ENCODE measurements at regions not wholly inside any gene's neighbourhood (a gene's known extent, or its start where the extent isn't known, plus 50 kb on each side); places are given as distances from the start of the nearest gene placed in this dataset.
"Not testable (repeated sequence)": the region's sequence is repeated elsewhere in the genome, so short reads cannot be mapped to it uniquely, and the experiment has no call there.

DNA sequence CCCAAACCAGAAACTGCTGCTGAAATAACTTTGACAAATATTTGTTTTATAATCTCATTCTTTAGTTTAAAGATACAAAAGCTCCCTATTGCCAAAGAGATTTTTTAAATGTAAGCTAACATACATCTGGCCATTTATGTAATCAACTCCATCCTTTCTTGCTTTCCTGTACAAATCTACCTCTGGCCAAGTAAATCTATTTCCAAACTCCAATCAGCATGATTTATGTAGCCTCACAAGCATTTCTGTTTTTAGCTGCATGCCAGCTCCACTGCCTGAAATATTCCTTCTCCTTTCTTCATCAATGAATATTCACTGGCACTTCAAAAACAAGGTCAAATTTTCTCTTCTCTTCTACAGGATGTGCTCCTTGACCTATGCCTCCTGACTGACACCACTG lies 80.0 kb downstream of the SHOX2 start:
- intact Hi-C loops (cut with DNase I), result no loop called here
- Histone ChIP-seq H3K9me3 (peaks cover 0 to 4% (median 0%) of the 10 kb centered on the region in 4 donors), H3K27ac (replicated peaks in 1 of 4) (no peak overlapping the region), H3K36me3 (no peaks in the 10 kb centered on the region), H3K27me3 (no peaks in the 10 kb centered on the region), H3K4me1 (no peaks in the 10 kb centered on the region), H3K4me3 (no peak overlapping the region)
- DNase-seq (ENCODE audit: extremely low spot score), result no peak
- no peak for TF ChIP-seq POLR2AphosphoS5 (IDR thresholded peaks at IDR 0.05)
- no peak for TF ChIP-seq CTCF (IDR thresholded peaks at IDR 0.05)
- no peak for TF ChIP-seq POLR2A (IDR thresholded peaks at IDR 0.05; ENCODE audit: low read depth)
- no peak for TF ChIP-seq EP300 (IDR thresholded peaks at IDR 0.05)

DNA sequence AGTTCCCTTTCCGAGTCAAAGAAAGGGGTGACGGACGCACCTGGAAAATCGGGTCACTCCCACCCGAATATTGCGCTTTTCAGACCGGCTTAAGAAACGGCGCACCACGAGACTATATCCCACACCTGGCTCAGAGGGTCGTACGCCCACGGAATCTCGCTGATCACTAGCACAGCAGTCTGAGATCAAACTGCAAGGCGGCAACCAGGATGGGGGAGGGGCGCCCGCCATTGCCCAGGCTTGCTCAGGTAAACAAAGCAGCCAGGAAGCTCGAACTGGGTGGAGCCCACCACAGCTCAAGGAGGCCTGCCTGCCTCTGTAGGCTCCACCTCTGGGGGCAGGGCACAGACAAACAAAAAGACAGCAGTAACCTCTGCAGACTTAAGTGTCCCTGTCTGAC lies 86.3 kb downstream of the SHOX2 start:
- H3K27me3 ChIP-seq; intact Hi-C loops (cut with DNase I); DNase-seq (ENCODE audit: extremely low spot score); H3K4me3 ChIP-seq; H3K36me3 ChIP-seq; H3K27ac ChIP-seq (replicated peaks in 1 of 4); H3K4me1 ChIP-seq: not testable (repeated sequence)
- H3K9me3 ChIP-seq, result peaks cover 0 to 13% (median 11%) of the 10 kb centered on the region in 4 donors
- no CpG with 5 or more reads among the region's 18 CpGs for WGBS

DNA sequence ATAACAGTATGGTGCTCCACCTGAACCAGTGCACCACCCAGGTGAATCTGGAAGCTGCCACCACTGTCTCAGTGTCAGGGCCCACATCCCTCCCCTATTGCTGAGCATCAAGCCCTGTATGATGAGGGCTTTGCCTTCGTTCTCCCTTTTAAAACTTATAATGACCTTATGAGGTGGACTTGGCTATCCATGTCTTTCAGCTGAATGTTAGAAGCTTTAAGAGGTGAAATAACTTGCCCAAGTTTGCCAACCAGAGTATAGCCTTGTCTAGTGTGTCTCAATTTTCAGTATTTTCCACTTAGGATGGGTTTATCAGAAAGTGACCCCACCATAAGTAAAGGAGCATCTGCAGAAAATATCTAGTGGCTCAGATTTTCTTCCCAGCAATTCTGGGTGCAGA lies 87.8 kb downstream of the SHOX2 start:
- intact Hi-C loops (cut with DNase I), result no loop called here
- Histone ChIP-seq H3K4me3 (no peak overlapping the region), H3K36me3 (no peaks in the 10 kb centered on the region), H3K27ac (replicated peaks in 1 of 4) (no peak overlapping the region), H3K4me1 (no peaks in the 10 kb centered on the region), H3K27me3 (no peaks in the 10 kb centered on the region), H3K9me3 (peaks cover 0 to 13% (median 11%) of the 10 kb centered on the region in 4 donors)
- TF ChIP-seq CTCF (IDR thresholded peaks at IDR 0.05) (no peak), POLR2AphosphoS5 (IDR thresholded peaks at IDR 0.05) (no peak), EP300 (IDR thresholded peaks at IDR 0.05) (no peak), POLR2A (IDR thresholded peaks at IDR 0.05; ENCODE audit: low read depth) (no peak)
- no peak for DNase-seq (ENCODE audit: extremely low spot score)
- 100% methylated on average over 1 of the region's 1 CpG for WGBS

GRCh38 chr3:158012901-158013300 lies 93.3 kb downstream of the SHOX2 start:
- no peaks in the 10 kb centered on the region for H3K4me1 ChIP-seq
- no peaks in the 10 kb centered on the region for H3K27me3 ChIP-seq
- no peak overlapping the region for H3K4me3 ChIP-seq
- no peak for DNase-seq (ENCODE audit: extremely low spot score)
- intact Hi-C loops (cut with DNase I), result no loop called here
- peaks cover 0 to 13% (median 8%) of the 10 kb centered on the region in 4 donors for H3K9me3 ChIP-seq
- no peaks in the 10 kb centered on the region for H3K36me3 ChIP-seq
- no peak for TF ChIP-seq CTCF (IDR thresholded peaks at IDR 0.05)
- no peak for TF ChIP-seq EP300 (IDR thresholded peaks at IDR 0.05)
- TF ChIP-seq POLR2A (IDR thresholded peaks at IDR 0.05; ENCODE audit: low read depth), result no peak
- TF ChIP-seq POLR2AphosphoS5 (IDR thresholded peaks at IDR 0.05), result no peak
- H3K27ac ChIP-seq (replicated peaks in 1 of 4), result no peak overlapping the region

GRCh38 chr3:158005391-158006100 lies 100.7 kb downstream of the SHOX2 start:
- peaks cover 0 to 9% (median 5%) of the 10 kb centered on the region in 4 donors for H3K9me3 ChIP-seq
- no peaks in the 10 kb centered on the region for H3K4me1 ChIP-seq
- H3K27ac ChIP-seq (replicated peaks in 1 of 4), result no peak overlapping the region
- 68% methylated on average over 10 of the region's 10 CpGs for WGBS
- no peaks in the 10 kb centered on the region for H3K27me3 ChIP-seq
- H3K36me3 ChIP-seq, result no peaks in the 10 kb centered on the region
- intact Hi-C loops (cut with DNase I), result no loop called here
- no peak overlapping the region for H3K4me3 ChIP-seq
- no peak for TF ChIP-seq POLR2A (IDR thresholded peaks at IDR 0.05; ENCODE audit: low read depth)
- TF ChIP-seq POLR2AphosphoS5 (IDR thresholded peaks at IDR 0.05), result no peak
- no peak for TF ChIP-seq CTCF (IDR thresholded peaks at IDR 0.05)
- no peak for TF ChIP-seq EP300 (IDR thresholded peaks at IDR 0.05)
- DNase-seq (ENCODE audit: extremely low spot score), result no peak
